Activated naive CD8-positive, alpha-beta T cell treated with anti-CD3 and anti-CD28 coated beads, Interleukin-2, amount 50 U/mL, for 24 hours (primary cell): ENCODE measurements at regions not wholly inside any gene's neighbourhood (a gene's known extent, or its start where the extent isn't known, plus 50 kb on each side); places are given as distances from the start of the nearest gene placed in this dataset.
"Not testable (repeated sequence)": the region's sequence is repeated elsewhere in the genome, so short reads cannot be mapped to it uniquely, and the experiment has no call there.

Source experiments
- ATAC-seq: fragments of 150-1000 bp; cut with Tn5 transposase; one replicate; pipeline ENCODE4 v1.10.0; 2021
- DNase-seq: peaks from one replicate; pipeline ENCODE4 v3.0.0; 2021
- H3K27ac Mint-ChIP-seq: one replicate; pipeline ENCODE4 v1.8.0; 2021; ENCODE audit warnings: mild to moderate bottlenecking, mixed read lengths
- H3K27me3 Mint-ChIP-seq: one replicate; pipeline ENCODE4 v1.8.0; 2021; ENCODE audit warnings: mixed read lengths
- H3K36me3 Mint-ChIP-seq: one replicate; pipeline ENCODE4 v1.8.0; 2021; ENCODE audit warnings: low read depth, mixed read lengths
- H3K4me1 Mint-ChIP-seq: one replicate; pipeline ENCODE4 v1.8.0; 2021; ENCODE audit warnings: mixed read lengths
- H3K4me3 Mint-ChIP-seq: one replicate; pipeline ENCODE4 v1.8.0; 2021; ENCODE audit warnings: mild to moderate bottlenecking, moderate library complexity, mixed read lengths
- H3K9me3 Mint-ChIP-seq: one replicate; pipeline ENCODE4 v1.8.0; 2021; ENCODE audit warnings: mixed read lengths

GRCh38 chr20:5696011-5696559, 54.1 kb upstream of the SHLD1 start:
- H3K27ac Mint-ChIP-seq, result no peak overlapping the region
- DNase-seq, result no peak

GRCh38 chr20:5691918-5692618, 58.1 kb upstream of the SHLD1 start:
- Mint-ChIP-seq H3K27ac (no peak overlapping the region), H3K36me3 (no peaks in the 10 kb centered on the region)

More at GRCh38 chr20:5696011-5696559, 54.1 kb upstream of the SHLD1 start:
- ATAC-seq, result no peak
- H3K9me3 Mint-ChIP-seq, result no peaks in the 10 kb centered on the region
- no peaks in the 10 kb centered on the region for H3K36me3 Mint-ChIP-seq
- no peaks in the 10 kb centered on the region for H3K27me3 Mint-ChIP-seq
- H3K4me3 Mint-ChIP-seq, result no peak overlapping the region
- H3K4me1 Mint-ChIP-seq, result peaks cover 4% of the 10 kb centered on the region

GRCh38 chr20:5689463-5689862, 60.7 kb upstream of the SHLD1 start:
- Mint-ChIP-seq H3K36me3 (no peaks in the 10 kb centered on the region), H3K4me3 (no peak overlapping the region), H3K27me3 (no peaks in the 10 kb centered on the region), H3K4me1 (peaks cover 6% of the 10 kb centered on the region), H3K27ac (no peak overlapping the region), H3K9me3 (no peaks in the 10 kb centered on the region)
- no peak for DNase-seq
- no peak for ATAC-seq

More at GRCh38 chr20:5691918-5692618, 58.1 kb upstream of the SHLD1 start:
- Mint-ChIP-seq H3K4me1 (peaks cover 6% of the 10 kb centered on the region), H3K9me3 (no peaks in the 10 kb centered on the region), H3K4me3 (no peak overlapping the region), H3K27me3 (no peaks in the 10 kb centered on the region)
- DNase-seq, result no peak
- peak; percentile 52 for ATAC-seq

- Mint-ChIP-seq H3K9me3 (no peaks in the 10 kb centered on the region), H3K4me3 (no peak overlapping the region), H3K27ac (no peak overlapping the region), H3K27me3 (no peaks in the 10 kb centered on the region), H3K4me1 (peaks cover 6% of the 10 kb centered on the region), H3K36me3 (no peaks in the 10 kb centered on the region)
- DNase-seq, result no peak
- no peak for ATAC-seq
Measured at GRCh38 chr20:5688431-5688972, 61.7 kb upstream of the SHLD1 start.

- no peak for DNase-seq
- Mint-ChIP-seq H3K4me1 (peaks cover 6% of the 10 kb centered on the region), H3K4me3 (no peak overlapping the region), H3K9me3 (no peaks in the 10 kb centered on the region), H3K27me3 (no peaks in the 10 kb centered on the region), H3K36me3 (no peaks in the 10 kb centered on the region), H3K27ac (no peak overlapping the region)
- no peak for ATAC-seq
Measured at GRCh38 chr20:5687884-5688283, 62.3 kb upstream of the SHLD1 start.

- no peaks in the 10 kb centered on the region for H3K27me3 Mint-ChIP-seq
- DNase-seq, result no peak
- no peak overlapping the region for H3K27ac Mint-ChIP-seq
Measured at GRCh38 chr20:5686384-5687105, 63.7 kb upstream of the SHLD1 start.

GRCh38 chr20:5682556-5682955, 67.6 kb upstream of the SHLD1 start:
- not testable (repeated sequence) for H3K27ac Mint-ChIP-seq, H3K4me3 Mint-ChIP-seq, H3K4me1 Mint-ChIP-seq, H3K27me3 Mint-ChIP-seq, H3K36me3 Mint-ChIP-seq, DNase-seq, ATAC-seq, H3K9me3 Mint-ChIP-seq

More at GRCh38 chr20:5686384-5687105, 63.7 kb upstream of the SHLD1 start:
- Mint-ChIP-seq H3K36me3 (no peaks in the 10 kb centered on the region), H3K4me3 (no peak overlapping the region), H3K9me3 (no peaks in the 10 kb centered on the region), H3K4me1 (peaks cover 1% of the 10 kb centered on the region)
- ATAC-seq, result no peak

GRCh38 chr20:5680192-5680591, 69.4 kb upstream of the GPCPD1 start:
- Mint-ChIP-seq H3K27me3 (no peaks in the 10 kb centered on the region), H3K27ac (no peak overlapping the region), H3K4me1 (peaks cover under 1% of the 10 kb centered on the region), H3K36me3 (no peaks in the 10 kb centered on the region), H3K4me3 (no peak overlapping the region), H3K9me3 (no peaks in the 10 kb centered on the region)
- ATAC-seq (no peak), DNase-seq (no peak)

- no peak overlapping the region for H3K27ac Mint-ChIP-seq
- peaks cover 14% of the 10 kb centered on the region for H3K4me1 Mint-ChIP-seq
- no peaks in the 10 kb centered on the region for H3K27me3 Mint-ChIP-seq
- ATAC-seq, result no peak
- H3K4me3 Mint-ChIP-seq, result no peak overlapping the region
- H3K36me3 Mint-ChIP-seq, result no peaks in the 10 kb centered on the region
- DNase-seq, result no peak
- no peaks in the 10 kb centered on the region for H3K9me3 Mint-ChIP-seq
Measured at GRCh38 chr20:5678777-5679176, 68.0 kb upstream of the GPCPD1 start.

GRCh38 chr20:5677944-5678343, 67.1 kb upstream of the GPCPD1 start:
- DNase-seq, H3K36me3 Mint-ChIP-seq, H3K27ac Mint-ChIP-seq, H3K27me3 Mint-ChIP-seq, ATAC-seq, H3K4me3 Mint-ChIP-seq, H3K9me3 Mint-ChIP-seq: not testable (repeated sequence)
- peaks cover 17% of the 10 kb centered on the region for H3K4me1 Mint-ChIP-seq

GRCh38 chr20:5677389-5677788, 66.6 kb upstream of the GPCPD1 start:
- Mint-ChIP-seq H3K9me3 (no peaks in the 10 kb centered on the region), H3K27ac (no peak overlapping the region), H3K36me3 (no peaks in the 10 kb centered on the region), H3K27me3 (no peaks in the 10 kb centered on the region), H3K4me3 (no peak overlapping the region), H3K4me1 (peaks cover 18% of the 10 kb centered on the region)
- DNase-seq (no peak), ATAC-seq (no peak)

- H3K4me3 Mint-ChIP-seq, result no peak overlapping the region
- H3K27me3 Mint-ChIP-seq, result no peaks in the 10 kb centered on the region
- no peaks in the 10 kb centered on the region for H3K9me3 Mint-ChIP-seq
- no peaks in the 10 kb centered on the region for H3K36me3 Mint-ChIP-seq
- no peak overlapping the region for H3K27ac Mint-ChIP-seq
- H3K4me1 Mint-ChIP-seq, result peaks cover 21% of the 10 kb centered on the region
- ATAC-seq (no peak), DNase-seq (no peak)
Measured at GRCh38 chr20:5675103-5676091, 64.6 kb upstream of the GPCPD1 start.

- no peaks in the 10 kb centered on the region for H3K27me3 Mint-ChIP-seq
- DNase-seq, result peak; percentile 19
- H3K4me3 Mint-ChIP-seq, result no peak overlapping the region
- H3K36me3 Mint-ChIP-seq, result no peaks in the 10 kb centered on the region
- no peaks in the 10 kb centered on the region for H3K9me3 Mint-ChIP-seq
- H3K4me1 Mint-ChIP-seq, result peaks cover 21% of the 10 kb centered on the region
- ATAC-seq, result peak; percentile 97
- H3K27ac Mint-ChIP-seq, result peak overlapping the region; percentile 59
Measured at GRCh38 chr20:5674176-5674660, 63.4 kb upstream of the GPCPD1 start.

GRCh38 chr20:5670874-5671273, 60.1 kb upstream of the GPCPD1 start:
- Mint-ChIP-seq H3K9me3 (no peaks in the 10 kb centered on the region), H3K27me3 (no peaks in the 10 kb centered on the region), H3K27ac (no peak overlapping the region), H3K4me1 (peaks cover 21% of the 10 kb centered on the region), H3K36me3 (no peaks in the 10 kb centered on the region), H3K4me3 (no peak overlapping the region)
- ATAC-seq (no peak), DNase-seq (no peak)
